Fibroblast of lung (primary cell): ENCODE measurements at regions not wholly inside any gene's neighbourhood (a gene's known extent, or its start where the extent isn't known, plus 50 kb on each side); places are given as distances from the start of the nearest gene placed in this dataset.

ENCODE experiments used
- DNase-seq, 2 donors: peaks; one replicate each; pipeline versions ENCODE4 v3.0.0 to v3.0.0-alpha.2; 2010; ENCODE audit warnings: low read depth in 2 of 2
- H2AFZ ChIP-seq: 2 replicates; pipeline ENCODE4 v1.5.1; 2012; ENCODE audit warnings: low read length, control low read depth, inconsistent platforms
- H3K27ac ChIP-seq: 2 replicates; pipeline ENCODE4 v1.5.1; 2011; ENCODE audit warnings: low read length, control low read depth; ENCODE audit not compliant: insufficient read depth
- H3K27me3 ChIP-seq: 2 replicates; pipeline ENCODE4 v1.5.1; 2011; ENCODE audit warnings: mild to moderate bottlenecking, low read length; ENCODE audit not compliant: control insufficient read depth, insufficient read depth
- H3K36me3 ChIP-seq: 2 replicates; pipeline ENCODE4 v1.5.1; 2011; ENCODE audit warnings: low read length; ENCODE audit not compliant: control insufficient read depth, insufficient read depth
- H3K4me1 ChIP-seq: 2 replicates; pipeline ENCODE4 v1.5.1; 2011; ENCODE audit warnings: low read length; ENCODE audit not compliant: control insufficient read depth, insufficient read depth; ENCODE audit errors: extremely low read depth
- H3K4me2 ChIP-seq: 2 replicates; pipeline ENCODE4 v1.5.1; 2011; ENCODE audit warnings: low read length, control low read depth; ENCODE audit not compliant: insufficient read depth; ENCODE audit errors: extremely low read depth
- H3K4me3 ChIP-seq, 4 experiments: fragments of 200-600 bp in 1 of 4; sonication (generic) in 1 of 4; replicated peaks in 1 of 4; 2 replicates each; pipeline ENCODE4 v1.5.1; 2011 to 2016; ENCODE audit warnings: low read length in 4 of 4, low read depth in 3 of 4, mild to moderate bottlenecking in 3 of 4, control low read depth in 2 of 4, inconsistent platforms in 1 of 4, mixed read lengths in 1 of 4; ENCODE audit not compliant: insufficient read depth in 1 of 4; ENCODE audit errors: control extremely low read depth in 1 of 4
- H3K79me2 ChIP-seq: 2 replicates; pipeline ENCODE4 v1.5.1; 2012; ENCODE audit warnings: mild to moderate bottlenecking, low read length, inconsistent platforms; ENCODE audit not compliant: control insufficient read depth, insufficient read depth
- H3K9ac ChIP-seq: 2 replicates; pipeline ENCODE4 v1.5.1; 2011; ENCODE audit warnings: mild to moderate bottlenecking, low read length, control low read depth; ENCODE audit not compliant: insufficient read depth
- H3K9me3 ChIP-seq: 2 replicates; pipeline ENCODE4 v1.5.1; 2012; ENCODE audit warnings: low read depth, low read length; ENCODE audit not compliant: control insufficient read depth, insufficient read depth
- H4K20me1 ChIP-seq: 2 replicates; pipeline ENCODE4 v1.5.1; 2011; ENCODE audit warnings: low read length; ENCODE audit not compliant: control insufficient read depth, insufficient read depth; ENCODE audit errors: extremely low read depth
- EZH2 ChIP-seq: IDR thresholded peaks from 2 replicates; pipeline ENCODE4 v1.5.1; 2012; ENCODE audit warnings: low read length, control low read depth, mild to moderate bottlenecking; ENCODE audit errors: missing control alignments
- TF ChIP-seq, protein P1 (sequence below), 2 donors: IDR thresholded peaks in 1 of 2; conservative IDR thresholded peaks in 1 of 2; 1 replicate in 1 of 2; 2 replicates in 1 of 2; pipeline ENCODE4 v1.5.1; 2011 to 2012; ENCODE audit warnings: low read length in 2 of 2, control low read depth in 1 of 2, inconsistent platforms in 1 of 2, low read depth in 1 of 2, mild to moderate bottlenecking in 1 of 2

DNA sequence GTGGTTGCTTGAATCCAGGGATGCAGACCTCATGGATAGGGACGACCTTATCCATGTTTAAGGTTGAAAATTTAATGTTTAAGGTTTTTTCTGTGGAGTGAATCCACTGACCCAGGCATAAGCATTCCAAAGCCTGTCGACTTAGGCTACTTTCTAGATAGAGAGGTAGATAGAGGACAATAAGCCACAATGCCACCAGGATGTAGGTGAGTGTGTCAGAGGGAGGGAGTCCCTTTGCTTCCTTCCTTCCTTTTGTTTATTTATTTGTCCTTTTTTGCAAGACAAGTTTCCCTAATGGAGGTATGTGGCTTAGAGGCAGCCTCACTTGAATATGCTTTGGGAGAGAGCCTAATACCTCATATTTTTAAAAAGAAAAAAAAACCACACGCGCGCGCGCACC lies 834.2 kb upstream of the SOX9 start:
- Histone ChIP-seq H3K36me3 (no peaks in the 10 kb centered on the region), H2AFZ (no peak overlapping the region), H4K20me1 (no peaks in the 10 kb centered on the region), H3K4me3 (no peak overlapping the region), H3K4me2 (no peak overlapping the region), H3K27me3 (no peaks in the 10 kb centered on the region), H3K4me1 (no peaks in the 10 kb centered on the region), H3K9ac (no peak overlapping the region), H3K79me2 (no peaks in the 10 kb centered on the region), H3K9me3 (no peaks in the 10 kb centered on the region), H3K27ac (no peak overlapping the region)
- DNase-seq, result no peak
- TF ChIP-seq, protein P1, sequence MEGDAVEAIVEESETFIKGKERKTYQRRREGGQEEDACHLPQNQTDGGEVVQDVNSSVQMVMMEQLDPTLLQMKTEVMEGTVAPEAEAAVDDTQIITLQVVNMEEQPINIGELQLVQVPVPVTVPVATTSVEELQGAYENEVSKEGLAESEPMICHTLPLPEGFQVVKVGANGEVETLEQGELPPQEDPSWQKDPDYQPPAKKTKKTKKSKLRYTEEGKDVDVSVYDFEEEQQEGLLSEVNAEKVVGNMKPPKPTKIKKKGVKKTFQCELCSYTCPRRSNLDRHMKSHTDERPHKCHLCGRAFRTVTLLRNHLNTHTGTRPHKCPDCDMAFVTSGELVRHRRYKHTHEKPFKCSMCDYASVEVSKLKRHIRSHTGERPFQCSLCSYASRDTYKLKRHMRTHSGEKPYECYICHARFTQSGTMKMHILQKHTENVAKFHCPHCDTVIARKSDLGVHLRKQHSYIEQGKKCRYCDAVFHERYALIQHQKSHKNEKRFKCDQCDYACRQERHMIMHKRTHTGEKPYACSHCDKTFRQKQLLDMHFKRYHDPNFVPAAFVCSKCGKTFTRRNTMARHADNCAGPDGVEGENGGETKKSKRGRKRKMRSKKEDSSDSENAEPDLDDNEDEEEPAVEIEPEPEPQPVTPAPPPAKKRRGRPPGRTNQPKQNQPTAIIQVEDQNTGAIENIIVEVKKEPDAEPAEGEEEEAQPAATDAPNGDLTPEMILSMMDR (conservative IDR thresholded peaks at IDR 0.05 in 1 of 2, IDR thresholded peaks at IDR 0.05 in 1 of 2; ENCODE audit: low read depth in 1 of 2, low read length in 2 of 2), result no peak
- no peak for TF ChIP-seq EZH2

DNA sequence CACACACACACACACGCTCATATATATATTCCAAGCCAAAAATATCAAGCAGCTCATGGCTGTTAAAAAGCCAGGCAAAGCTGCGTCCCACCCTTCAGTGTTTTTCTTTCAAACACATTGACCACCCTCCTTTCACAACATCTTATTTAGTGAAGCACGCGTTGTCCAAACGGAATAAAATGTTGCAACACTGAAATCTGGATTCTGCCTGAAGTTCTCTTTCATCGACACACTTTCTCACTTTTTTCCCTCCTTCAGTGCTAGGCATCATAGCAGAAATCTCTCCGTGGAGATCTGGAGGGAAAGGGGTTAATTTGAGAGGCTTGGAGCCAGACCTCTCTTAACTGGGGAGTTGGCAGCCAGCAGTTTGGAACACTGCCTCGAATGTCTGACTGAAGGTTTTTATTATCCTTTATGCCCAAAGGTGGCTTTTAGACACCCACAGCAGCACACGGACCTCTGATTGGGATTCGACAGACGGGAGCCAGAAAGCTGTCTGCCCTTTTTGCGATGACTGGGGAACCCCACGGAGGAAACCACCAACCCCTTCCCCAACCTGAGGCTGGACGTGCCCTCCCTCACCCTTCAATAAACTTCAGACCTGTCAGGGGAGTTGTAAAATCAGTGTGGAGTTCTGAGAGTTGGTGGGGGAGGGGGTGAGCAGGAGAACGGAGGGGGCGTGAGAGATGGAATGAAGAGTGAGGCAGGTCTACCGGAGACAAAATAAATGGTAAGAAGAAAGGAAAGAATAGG lies 833.6 kb upstream of the SOX9 start:
- H3K27me3 ChIP-seq, result no peaks in the 10 kb centered on the region
- H3K36me3 ChIP-seq, result no peaks in the 10 kb centered on the region
- H3K79me2 ChIP-seq, result no peaks in the 10 kb centered on the region
- H3K9ac ChIP-seq, result no peak overlapping the region
- no peaks in the 10 kb centered on the region for H3K9me3 ChIP-seq
- H3K4me2 ChIP-seq, result peak overlapping the region; percentile 0
- TF ChIP-seq, protein P1 (conservative IDR thresholded peaks at IDR 0.05 in 1 of 2, IDR thresholded peaks at IDR 0.05 in 1 of 2; ENCODE audit: low read depth in 1 of 2, low read length in 2 of 2), result no peak
- TF ChIP-seq EZH2, result no peak
- no peaks in the 10 kb centered on the region for H4K20me1 ChIP-seq
- peak; percentile 20 to 56 for DNase-seq
- H3K4me3 ChIP-seq, result peak overlapping the region in 1 of 4 experiments; percentile 44
- H2AFZ ChIP-seq, result no peak overlapping the region
- no peak overlapping the region for H3K27ac ChIP-seq
- H3K4me1 ChIP-seq, result no peaks in the 10 kb centered on the region

DNA sequence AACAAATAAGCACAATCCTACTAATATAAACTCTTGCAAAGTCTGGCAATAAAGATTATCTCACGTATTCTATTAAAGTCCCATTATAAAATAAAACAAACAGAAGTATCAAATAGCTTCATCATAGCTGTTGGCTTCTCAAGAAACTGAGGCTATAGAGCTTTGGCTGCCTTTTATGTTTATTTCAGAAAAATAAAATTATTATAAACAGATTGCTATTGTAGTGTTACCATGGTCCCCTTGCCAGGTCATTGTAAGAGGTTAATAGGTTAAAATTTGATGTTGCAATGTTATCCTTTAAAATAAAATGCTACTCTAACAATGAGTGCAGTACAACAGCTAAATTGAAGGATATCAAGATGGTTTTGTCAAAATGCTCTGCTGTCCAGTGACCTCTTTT lies 828.8 kb upstream of the SOX9 start:
- Histone ChIP-seq H2AFZ (no peak overlapping the region), H3K27ac (no peak overlapping the region), H3K4me3 (no peak overlapping the region), H3K36me3 (no peaks in the 10 kb centered on the region), H3K27me3 (no peaks in the 10 kb centered on the region), H3K4me1 (no peaks in the 10 kb centered on the region), H4K20me1 (no peaks in the 10 kb centered on the region), H3K9ac (no peak overlapping the region), H3K4me2 (no peak overlapping the region), H3K9me3 (no peaks in the 10 kb centered on the region), H3K79me2 (no peaks in the 10 kb centered on the region)
- DNase-seq, result no peak
- TF ChIP-seq, protein P1 (conservative IDR thresholded peaks at IDR 0.05 in 1 of 2, IDR thresholded peaks at IDR 0.05 in 1 of 2; ENCODE audit: low read depth in 1 of 2, low read length in 2 of 2), result no peak
- no peak for TF ChIP-seq EZH2
